Spleen (tissue), 7 donors: ENCODE measurements at regions not wholly inside any gene's neighbourhood (a gene's known extent, or its start where the extent isn't known, plus 50 kb on each side); places are given as distances from the start of the nearest gene placed in this dataset.

Experiments
- CTCF ChIP-seq, 11 experiments: fragments of 200-600 bp in 7 of 11; fragments of 450-650 bp in 4 of 11; sonication (generic) in 4 of 11; IDR thresholded peaks in 8 of 11; conservative IDR thresholded peaks in 3 of 11; 1 replicate in 7 of 11; 2 replicates in 4 of 11; pipeline versions ENCODE4 v1.4.0 to v1.8.0; 2016 to 2021; ENCODE audit warnings: antibody characterized with exemption in 11 of 11, inconsistent platforms in 4 of 11, mild to moderate bottlenecking in 1 of 11
- POLR2A ChIP-seq, 3 donors: fragments of 450-650 bp; IDR thresholded peaks; one replicate each; pipeline ENCODE4 v1.5.1; 2017; ENCODE audit warnings: antibody characterized with exemption in 3 of 3, mild to moderate bottlenecking in 1 of 3
- POLR2AphosphoS5 ChIP-seq, 3 donors: sonication (generic); formaldehyde crosslinking; IDR thresholded peaks; one replicate each; pipeline ENCODE4 v1.5.1; 2017; ENCODE audit warnings: antibody characterized with exemption in 3 of 3
- donor health status: DM: no; HTN: no; CAD: no; lungs with moderate emphysema.
- donor health status: DM: no; HTN: no; CAD: no.
- donor health status: DM: no; HTN: no; CAD: no.

DNA sequence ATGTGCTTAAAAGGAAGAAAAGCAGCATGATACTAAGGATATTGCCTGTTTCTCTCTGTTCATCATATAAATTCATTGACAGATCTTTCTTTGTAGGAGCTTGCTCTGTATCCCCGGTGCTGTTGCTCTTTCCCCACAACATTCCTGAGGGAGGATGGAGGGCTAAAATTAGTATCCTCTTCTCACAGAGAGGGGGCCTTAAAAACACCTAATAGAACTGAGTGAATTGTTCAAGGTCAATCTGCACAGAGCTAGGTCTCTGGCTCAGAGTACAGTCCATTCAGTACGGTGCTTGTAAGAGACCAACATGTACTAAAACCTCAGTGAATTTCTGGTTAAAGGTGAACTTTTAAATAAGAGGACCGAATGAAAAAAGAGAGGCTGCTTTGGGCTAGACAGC, 88.7 kb downstream of the PALM2AKAP2 start:
- TF ChIP-seq CTCF (IDR thresholded peaks at IDR 0.05 in 8 of 11, conservative IDR thresholded peaks at IDR 0.05 in 3 of 11) = no peak
- no peak for TF ChIP-seq POLR2A (IDR thresholded peaks at IDR 0.05)
- no peak for TF ChIP-seq POLR2AphosphoS5 (IDR thresholded peaks at IDR 0.05)
